Neuronal stem cell (in vitro differentiated cells): ENCODE measurements at regions not wholly inside any gene's neighbourhood (a gene's known extent, or its start where the extent isn't known, plus 50 kb on each side); places are given as distances from the start of the nearest gene placed in this dataset.

Experiments
- DNase-seq: peaks from one replicate; pipeline ENCODE4 v3.0.0-alpha.2; 2013; ENCODE audit warnings: low spot score
- H2AFZ ChIP-seq: one replicate; pipeline ENCODE4 v1.6.1; 2013; ENCODE audit warnings: mild to moderate bottlenecking, low read length, inconsistent platforms
- H2AK5ac ChIP-seq: 2 replicates; pipeline ENCODE4 v1.6.1; 2013; ENCODE audit warnings: low read depth, mild to moderate bottlenecking, inconsistent platforms, low read length, moderate library complexity, mixed read lengths
- H2BK120ac ChIP-seq: 2 replicates; pipeline ENCODE4 v1.6.1; 2013; ENCODE audit warnings: low read depth, mild to moderate bottlenecking, inconsistent platforms, low read length, moderate library complexity, mixed read lengths
- H2BK12ac ChIP-seq: one replicate; pipeline ENCODE4 v1.6.1; 2013; ENCODE audit warnings: low read length, inconsistent platforms
- H2BK15ac ChIP-seq: 2 replicates; pipeline ENCODE4 v1.6.1; 2013; ENCODE audit warnings: mild to moderate bottlenecking, low read length, inconsistent platforms, mixed read lengths
- H2BK5ac ChIP-seq: one replicate; pipeline ENCODE4 v1.6.1; 2013; ENCODE audit warnings: inconsistent platforms, mild to moderate bottlenecking, low read length, moderate library complexity
- H3K14ac ChIP-seq: one replicate; pipeline ENCODE4 v1.6.1; 2013; ENCODE audit warnings: low read length, inconsistent platforms
- H3K18ac ChIP-seq: 2 replicates; pipeline ENCODE4 v1.6.1; 2013; ENCODE audit warnings: low read length, inconsistent platforms
- H3K23ac ChIP-seq: 2 replicates; pipeline ENCODE4 v1.6.1; 2013; ENCODE audit warnings: low read depth, mild to moderate bottlenecking, mixed read lengths, low read length, inconsistent platforms; ENCODE audit not compliant: poor library complexity
- H3K27ac ChIP-seq: replicated peaks from 3 replicates; pipeline ENCODE4 v1.5.1; 2013; ENCODE audit warnings: low read length, inconsistent platforms
- H3K27me3 ChIP-seq, 3 experiments: 2 replicates each; pipeline ENCODE4 v1.6.1; 2013; ENCODE audit warnings: low read length in 3 of 3, mild to moderate bottlenecking in 2 of 3, inconsistent platforms in 1 of 3, low read depth in 1 of 3, mixed read lengths in 1 of 3, moderate library complexity in 1 of 3; ENCODE audit not compliant: control insufficient read depth in 3 of 3, insufficient read depth in 3 of 3
- H3K36me3 ChIP-seq, 2 donors: replicated peaks in 1 of 2; 2 replicates each; pipeline ENCODE4 v1.6.1; 2013; ENCODE audit warnings: low read length in 2 of 2; ENCODE audit not compliant: control insufficient read depth in 2 of 2, insufficient read depth in 2 of 2
- H3K4ac ChIP-seq: 2 replicates; pipeline ENCODE4 v1.6.1; 2013; ENCODE audit warnings: inconsistent platforms, mild to moderate bottlenecking, low read length, moderate library complexity
- H3K4me1 ChIP-seq, 2 donors: 1 replicate in 1 of 2; 2 replicates in 1 of 2; pipeline ENCODE4 v1.6.1; 2013; ENCODE audit warnings: low read length in 2 of 2, low read depth in 1 of 2; ENCODE audit not compliant: control insufficient read depth in 2 of 2, insufficient read depth in 1 of 2
- H3K4me2 ChIP-seq: one replicate; pipeline ENCODE4 v1.6.1; 2013; ENCODE audit warnings: mild to moderate bottlenecking, low read length, inconsistent platforms; ENCODE audit not compliant: insufficient read depth, poor library complexity, severe bottlenecking
- H3K4me3 ChIP-seq, 2 donors: 2 replicates each; pipeline ENCODE4 v1.5.1; 2013; ENCODE audit warnings: low read length in 2 of 2, mild to moderate bottlenecking in 2 of 2, inconsistent platforms in 1 of 2, moderate library complexity in 1 of 2
- H3K79me1 ChIP-seq: one replicate; pipeline ENCODE4 v1.6.1; 2013; ENCODE audit warnings: low read depth, mild to moderate bottlenecking, inconsistent platforms, low read length, moderate library complexity
- H3K9ac ChIP-seq: one replicate; pipeline ENCODE4 v1.6.1; 2013; ENCODE audit warnings: mild to moderate bottlenecking, low read depth, low read length, inconsistent platforms; ENCODE audit not compliant: poor library complexity
- H3K9me3 ChIP-seq, 2 donors: replicated peaks in 1 of 2; 2 replicates each; pipeline versions ENCODE3 to v1.6.1; 2013; ENCODE audit warnings: low read length in 2 of 2, mild to moderate bottlenecking in 2 of 2, inconsistent platforms in 1 of 2, low read depth in 1 of 2, mixed read lengths in 1 of 2, moderate library complexity in 1 of 2; ENCODE audit not compliant: control insufficient read depth in 2 of 2, insufficient read depth in 1 of 2
- H4K8ac ChIP-seq: one replicate; pipeline ENCODE4 v1.6.1; 2013; ENCODE audit warnings: low read depth, mild to moderate bottlenecking, inconsistent platforms, low read length, moderate library complexity
- H4K91ac ChIP-seq: one replicate; pipeline ENCODE4 v1.6.1; 2013; ENCODE audit warnings: low read length, low read depth, mild to moderate bottlenecking, inconsistent platforms; ENCODE audit not compliant: poor library complexity
- WGBS, 2 donors: extraction: QIAGEN DNeasy Blood & Tissue Kit; methylation state at CpG; one replicate each; pipeline ENCODE4 v1.1.7; 2013; ENCODE audit warnings: missing lambda C conversion rate in 2 of 2, mixed read lengths in 1 of 2; ENCODE audit not compliant: insufficient read length in 2 of 2, insufficient replicate concordance in 1 of 2; ENCODE audit errors: extremely low coverage in 2 of 2; 5-methylcytosine and 5-hydroxymethylcytosine counted together

- Histone ChIP-seq H3K9me3 (no peaks in the 10 kb centered on the region), H3K4me2 (no peak overlapping the region), H3K27ac (no peak overlapping the region), H3K9ac (no peak overlapping the region), H3K18ac (no peak overlapping the region), H2AFZ (no peak overlapping the region), H3K14ac (no peak overlapping the region), H3K4ac (no peak overlapping the region), H2BK12ac (no peak overlapping the region), H3K23ac (no peak overlapping the region), H3K4me3 (no peak overlapping the region), H3K36me3 (no peaks in the 10 kb centered on the region), H2BK5ac (no peak overlapping the region), H4K91ac (no peak overlapping the region), H2AK5ac (no peak overlapping the region), H3K27me3 (no peaks in the 10 kb centered on the region), H2BK15ac (no peak overlapping the region), H4K8ac (no peak overlapping the region), H3K79me1 (no peaks in the 10 kb centered on the region), H3K4me1 (no peaks in the 10 kb centered on the region), H2BK120ac (no peak overlapping the region)
- no peak for DNase-seq
- WGBS, 2 donors, result no CpG with 5 or more reads among the region's 3 CpGs
Measured at GRCh38 chr5:59992206-59992605, 98.7 kb upstream of the PDE4D start.

GRCh38 chr5:59988396-59988795, 94.9 kb upstream of the PDE4D start:
- H2AFZ ChIP-seq, result no peak overlapping the region
- no peak overlapping the region for H3K4ac ChIP-seq
- no peak overlapping the region for H2BK5ac ChIP-seq
- no peaks in the 10 kb centered on the region for H3K36me3 ChIP-seq
- H3K79me1 ChIP-seq, result no peaks in the 10 kb centered on the region
- no peak overlapping the region for H3K4me2 ChIP-seq
- H2BK12ac ChIP-seq, result no peak overlapping the region
- WGBS, 2 donors, result no CpG with 5 or more reads among the region's 7 CpGs
- no peak overlapping the region for H2AK5ac ChIP-seq
- H4K91ac ChIP-seq, result no peak overlapping the region
- H3K14ac ChIP-seq, result no peak overlapping the region
- DNase-seq, result no peak
- H3K9me3 ChIP-seq, result no peaks in the 10 kb centered on the region
- H3K23ac ChIP-seq, result no peak overlapping the region
- H4K8ac ChIP-seq, result no peak overlapping the region
- no peak overlapping the region for H3K9ac ChIP-seq
- H3K27me3 ChIP-seq, result no peaks in the 10 kb centered on the region
- H3K4me1 ChIP-seq, result no peaks in the 10 kb centered on the region
- no peak overlapping the region for H3K27ac ChIP-seq
- H2BK120ac ChIP-seq, result no peak overlapping the region
- no peak overlapping the region for H3K4me3 ChIP-seq
- H3K18ac ChIP-seq, result no peak overlapping the region
- H2BK15ac ChIP-seq, result no peak overlapping the region

DNA sequence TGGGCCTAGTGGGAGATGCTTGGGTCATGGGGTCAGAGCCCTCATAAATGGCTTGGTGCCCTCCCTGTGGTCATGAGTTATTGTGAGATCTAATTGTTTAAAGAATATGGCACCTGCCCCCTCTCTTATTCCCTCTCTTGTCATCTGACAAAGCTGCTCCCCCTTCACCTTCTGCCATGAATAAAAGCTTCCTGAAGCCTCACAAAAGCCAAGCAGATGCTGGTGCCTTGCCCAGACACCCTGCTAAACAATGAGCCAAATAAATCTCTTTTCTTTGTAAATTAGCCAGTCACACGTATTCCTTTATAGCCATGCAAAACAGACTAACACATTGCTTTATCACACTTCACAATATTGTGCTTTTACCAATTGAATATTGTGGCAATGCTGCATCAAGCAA, 82.8 kb upstream of the PDE4D start:
- no peak overlapping the region for H2AFZ ChIP-seq
- H2AK5ac ChIP-seq, result no peak overlapping the region
- no peaks in the 10 kb centered on the region for H3K4me1 ChIP-seq
- no peak overlapping the region for H2BK12ac ChIP-seq
- no peak overlapping the region for H4K91ac ChIP-seq
- H3K14ac ChIP-seq, result no peak overlapping the region
- no peaks in the 10 kb centered on the region for H3K27me3 ChIP-seq
- no peak overlapping the region for H4K8ac ChIP-seq
- H3K4me2 ChIP-seq, result no peak overlapping the region
- no peaks in the 10 kb centered on the region for H3K36me3 ChIP-seq
- no peak overlapping the region for H3K9ac ChIP-seq
- DNase-seq, result no peak
- no peak overlapping the region for H2BK15ac ChIP-seq
- no peak overlapping the region for H2BK5ac ChIP-seq
- H3K79me1 ChIP-seq, result no peaks in the 10 kb centered on the region
- no CpG with 5 or more reads among the region's 1 CpG for WGBS, 2 donors
- H2BK120ac ChIP-seq, result no peak overlapping the region
- H3K27ac ChIP-seq, result no peak overlapping the region
- no peak overlapping the region for H3K4me3 ChIP-seq
- H3K4ac ChIP-seq, result no peak overlapping the region
- H3K23ac ChIP-seq, result no peak overlapping the region
- no peaks in the 10 kb centered on the region for H3K9me3 ChIP-seq
- no peak overlapping the region for H3K18ac ChIP-seq

DNA sequence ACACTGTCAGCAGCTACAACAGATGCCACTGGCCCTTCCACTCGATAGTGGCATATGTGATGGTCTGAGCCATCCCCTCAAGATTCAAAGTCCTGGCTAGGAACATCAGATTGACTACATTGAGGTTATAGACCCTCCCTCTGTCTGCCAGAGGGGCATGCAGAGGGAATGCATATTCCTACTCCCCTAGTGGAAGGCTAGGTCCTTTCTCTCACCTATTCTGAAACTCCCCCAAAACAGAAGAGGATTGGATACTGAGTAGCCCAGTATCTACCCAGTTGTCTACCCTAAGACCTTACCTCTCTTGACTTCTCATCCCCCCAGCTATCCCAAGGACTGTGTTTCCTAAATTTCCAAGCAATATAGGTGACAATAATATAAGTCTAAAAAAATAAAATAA, 78.5 kb upstream of the PDE4D start:
- Histone ChIP-seq H4K8ac (no peak overlapping the region), H2AFZ (no peak overlapping the region), H3K4ac (no peak overlapping the region), H3K4me1 (no peaks in the 10 kb centered on the region), H3K36me3 (no peaks in the 10 kb centered on the region), H3K27ac (no peak overlapping the region), H2BK120ac (no peak overlapping the region), H3K79me1 (no peaks in the 10 kb centered on the region), H2BK12ac (no peak overlapping the region), H3K9me3 (no peaks in the 10 kb centered on the region), H2BK5ac (no peak overlapping the region), H3K4me2 (no peak overlapping the region), H3K23ac (no peak overlapping the region), H4K91ac (no peak overlapping the region), H3K9ac (no peak overlapping the region), H2BK15ac (no peak overlapping the region), H3K27me3 (no peaks in the 10 kb centered on the region), H3K18ac (no peak overlapping the region), H2AK5ac (no peak overlapping the region), H3K14ac (no peak overlapping the region), H3K4me3 (no peak overlapping the region)
- DNase-seq, result no peak
- WGBS, 2 donors, result no CpG with 5 or more reads among the region's 1 CpG
